Heart right ventricle (tissue), 16 donors: ENCODE measurements at regions not wholly inside any gene's neighbourhood (a gene's known extent, or its start where the extent isn't known, plus 50 kb on each side); places are given as distances from the start of the nearest gene placed in this dataset.

Experiments used
- ATAC-seq, 8 donors: fragments of 200-7000 bp; cut with Tn5 transposase; one replicate each; pipeline ENCODE4 v1.9.1; 2020; ENCODE audit warnings: mild to moderate bottlenecking in 8 of 8, moderate library complexity in 8 of 8, moderate number of reproducible peaks in 1 of 8
- DNase-seq, 2 donors: peaks; one replicate each; pipeline ENCODE4 v3.0.0-alpha.2; 2020
- H3K27ac ChIP-seq, 10 donors: fragments of 200-600 bp; sonication (generic) in 2 of 10; one replicate each; pipeline versions ENCODE4 v1.5.0 to v1.8.0; 2020 to 2022; ENCODE audit warnings: mild to moderate bottlenecking in 3 of 10
- H3K27me3 ChIP-seq, 7 donors: fragments of 200-600 bp; one replicate each; pipeline ENCODE4 v1.8.0; 2021 to 2022; ENCODE audit warnings: mild to moderate bottlenecking in 2 of 7
- H3K36me3 ChIP-seq, 9 donors: fragments of 200-600 bp; sonication (generic) in 1 of 9; one replicate each; pipeline versions ENCODE4 v1.5.0 to v1.8.0; 2020 to 2022; ENCODE audit warnings: mild to moderate bottlenecking in 2 of 9
- H3K4me1 ChIP-seq, 9 donors: fragments of 200-600 bp; sonication (generic) in 1 of 9; one replicate each; pipeline versions ENCODE4 v1.5.0 to v1.8.0; 2020 to 2022; ENCODE audit warnings: mild to moderate bottlenecking in 4 of 9
- H3K4me3 ChIP-seq, 10 donors: fragments of 200-600 bp; sonication (generic) in 2 of 10; one replicate each; pipeline versions ENCODE4 v1.5.0 to v1.8.0; 2020 to 2022; ENCODE audit warnings: mild to moderate bottlenecking in 7 of 10, moderate library complexity in 2 of 10
- H3K9me3 ChIP-seq, 11 donors: fragments of 200-600 bp in 10 of 11; sonication (generic) in 2 of 11; one replicate each; pipeline versions ENCODE4 v1.5.0 to v1.8.0; 2013 to 2022; ENCODE audit warnings: mild to moderate bottlenecking in 2 of 11, control low read depth in 1 of 11, moderate library complexity in 1 of 11
- CTCF ChIP-seq, 9 donors: fragments of 200-600 bp; sonication (generic) in 2 of 9; IDR thresholded peaks; one replicate each; pipeline versions ENCODE4 v1.5.0 to v1.8.0; 2021 to 2022; ENCODE audit warnings: antibody characterized with exemption in 9 of 9, mild to moderate bottlenecking in 5 of 9, moderate library complexity in 1 of 9
- WGBS, 2 donors: extraction: QIAGEN DNeasy Blood & Tissue Kit; methylation state at CpG; one replicate each; pipeline ENCODE4 v1.1.7; 2013; ENCODE audit warnings: inconsistent platforms in 1 of 2; 5-methylcytosine and 5-hydroxymethylcytosine counted together
- intact Hi-C, 10 donors: fragments of 100-400 bp; cut with DNase I; formaldehyde crosslinking; loops; one replicate each; pipeline versions ENCODE4 v1.11.1 to v1.14.2; 2022
- donor health status: Arrhythmogenic right ventricular cardiomyopathy.
- donor health status: ischemic (EF 13 %, LVEDD 7.1; RV severe dilation, severe dysfunction).
- donor health status: healthy with polysubstance abuse.
- donor health status: DM: no; HTN: yes; CAD: no.
- donor health status: DM: no; HTN: no; CAD: no.
- donor health status: ischemic (EF 25% LVEDD 6.9; RV normal size, moderate dysfunction).
- donor health status: ischemic (EF 25% LVEDD 5.7; RV mildly dilated, moderate dysfunction).
- donor health status: healthy.
- donor health status: DM: yes; HTN: yes; CAD: no.
- donor health status: Ischemic cardiomyopathy.
- donor health status: ischemic (EF 35%, LVEDD 5.7; RV mildly dilated, moderate dysfunction).
- donor health status: nonischemic (EF 11% LVEDD 7.7; RV severe dilation, severe dysfunction).
- donor health status: DM: yes; HTN: yes; CAD: no.
- donor health status: PGD.
- donor health status: ischemic (EF 29% LVEDD 5.4; RV normal size, mild dysfunction).
- donor health status: nonischemic (EF 23%, LVEDD 6.1; RV moderate dilation, normal function).

DNA sequence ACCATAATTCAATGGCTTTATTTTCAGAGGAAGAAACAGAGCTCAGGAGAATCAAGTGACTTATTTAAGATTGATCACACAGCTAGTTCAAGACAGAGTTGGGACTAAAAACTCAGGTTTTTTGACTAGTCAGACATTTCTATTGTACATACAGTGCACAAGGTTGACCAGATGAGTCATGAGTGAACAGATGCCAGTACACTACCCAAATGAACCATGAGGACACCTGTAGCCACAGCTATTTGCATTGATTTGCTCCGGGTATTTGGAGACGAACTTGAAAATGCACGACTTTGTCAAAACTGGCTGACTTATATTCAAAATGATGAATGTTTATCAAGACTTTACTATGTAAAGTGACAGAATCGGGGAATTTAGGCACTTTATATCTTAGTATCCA is 161.7 kb upstream of the ST6GALNAC5 start:
- ATAC-seq: no peak

DNA sequence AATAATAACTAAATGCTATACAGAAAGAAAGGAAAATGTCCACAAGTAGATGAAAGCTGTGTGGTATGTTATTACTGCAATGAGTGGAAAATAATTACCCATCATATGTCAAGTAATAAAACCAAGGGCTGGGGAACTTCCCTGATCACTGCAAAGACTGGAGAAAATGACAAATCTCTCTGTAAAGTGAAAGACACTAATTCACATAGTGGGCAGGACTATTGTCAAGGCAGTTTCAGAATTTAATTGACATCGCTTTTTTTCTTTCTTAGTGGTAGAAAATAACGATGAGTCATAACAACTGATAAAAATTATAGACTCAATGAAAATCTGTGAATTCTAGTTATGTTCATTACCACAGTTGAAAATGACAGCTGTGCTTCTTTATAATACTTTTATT is 153.7 kb upstream of the ST6GALNAC5 start:
- Histone ChIP-seq H3K9me3 (no peaks in the 10 kb centered on the region), H3K4me3 (no peak overlapping the region), H3K4me1 (no peaks in the 10 kb centered on the region), H3K36me3 (no peaks in the 10 kb centered on the region), H3K27me3 (no peaks in the 10 kb centered on the region), H3K27ac (no peak overlapping the region)
- DNase-seq: no peak
- TF ChIP-seq CTCF (IDR thresholded peaks at IDR 0.05): no peak
- 82 to 83% methylated on average over 2 of the region's 2 CpGs for WGBS, 2 donors
- intact Hi-C loops: no loop called here
- no peak for ATAC-seq

More for the DNA sequence above, 161.7 kb upstream of the ST6GALNAC5 start:
- no peak overlapping the region for H3K4me3 ChIP-seq
- no peaks in the 10 kb centered on the region for H3K4me1 ChIP-seq
- no peak for DNase-seq
- no peaks in the 10 kb centered on the region for H3K36me3 ChIP-seq
- H3K9me3 ChIP-seq: no peaks in the 10 kb centered on the region
- H3K27me3 ChIP-seq: no peaks in the 10 kb centered on the region
- intact Hi-C loops: no loop called here
- 62 to 63% methylated on average over 4 of the region's 4 CpGs for WGBS, 2 donors
- no peak overlapping the region for H3K27ac ChIP-seq
- TF ChIP-seq CTCF (IDR thresholded peaks at IDR 0.05): no peak

DNA sequence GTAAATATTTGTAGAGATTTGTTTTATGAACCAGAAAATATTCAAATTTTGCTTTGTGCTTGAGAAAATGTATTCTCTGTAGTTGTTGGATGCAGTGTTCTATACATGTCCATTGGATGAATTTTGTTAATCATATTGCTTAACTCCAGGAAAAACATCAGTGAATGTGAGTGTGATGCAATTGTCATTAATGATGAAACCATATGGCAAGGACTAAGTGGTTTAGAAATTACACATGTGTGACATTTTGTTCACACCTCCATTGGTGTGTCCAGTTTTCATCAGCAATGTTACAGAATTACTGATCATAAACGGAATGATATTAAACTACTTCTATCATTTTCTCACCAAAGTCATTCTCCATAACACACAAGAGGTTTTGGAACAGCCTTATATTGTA is 151.8 kb upstream of the ST6GALNAC5 start:
- ATAC-seq: no peak
- H3K36me3 ChIP-seq: no peaks in the 10 kb centered on the region
- no peak for DNase-seq
- no peaks in the 10 kb centered on the region for H3K9me3 ChIP-seq
- intact Hi-C loops: no loop called here
- no peak overlapping the region for H3K4me3 ChIP-seq
- WGBS, 2 donors: 78 to 80% methylated on average over 1 of the region's 1 CpG
- no peak overlapping the region for H3K27ac ChIP-seq
- no peaks in the 10 kb centered on the region for H3K4me1 ChIP-seq
- no peaks in the 10 kb centered on the region for H3K27me3 ChIP-seq
- no peak for TF ChIP-seq CTCF (IDR thresholded peaks at IDR 0.05)

- DNase-seq: no peak
- no peak overlapping the region for H3K4me3 ChIP-seq
- H3K9me3 ChIP-seq: no peaks in the 10 kb centered on the region
- no peaks in the 10 kb centered on the region for H3K4me1 ChIP-seq
- no peaks in the 10 kb centered on the region for H3K36me3 ChIP-seq
- TF ChIP-seq CTCF (IDR thresholded peaks at IDR 0.05): no peak
- ATAC-seq: no peak
- H3K27me3 ChIP-seq: no peaks in the 10 kb centered on the region
- H3K27ac ChIP-seq: no peak overlapping the region
- intact Hi-C loops: no loop called here
Measured at GRCh38 chr1:76723949-76724348, 143.3 kb upstream of the ST6GALNAC5 start.

DNA sequence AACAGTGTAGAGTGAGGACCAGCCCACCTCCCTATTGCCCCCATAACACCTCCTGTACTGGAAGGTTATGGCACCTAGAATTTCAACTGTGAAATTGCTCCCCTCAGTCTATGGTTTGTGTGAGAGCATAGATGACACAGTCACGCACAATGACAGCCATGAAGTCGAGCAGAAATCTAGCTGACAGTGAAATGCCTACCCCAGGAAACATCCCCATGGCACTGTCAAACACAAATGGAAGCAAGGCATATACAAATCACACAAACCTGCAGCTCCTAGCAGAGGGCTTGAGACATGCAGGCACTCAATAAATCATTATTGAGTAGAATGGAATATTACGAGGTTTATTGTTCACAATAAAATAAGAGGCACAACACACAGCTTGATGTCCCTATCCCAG is 142.5 kb upstream of the ST6GALNAC5 start:
- no peak overlapping the region for H3K4me3 ChIP-seq
- no peaks in the 10 kb centered on the region for H3K4me1 ChIP-seq
- 92% methylated on average over 3 of the region's 3 CpGs for WGBS, 2 donors
- H3K36me3 ChIP-seq: no peaks in the 10 kb centered on the region
- no peak for TF ChIP-seq CTCF (IDR thresholded peaks at IDR 0.05)
- intact Hi-C loops: no loop called here
- DNase-seq (no peak), ATAC-seq (no peak)
- H3K27ac ChIP-seq: no peak overlapping the region
- no peaks in the 10 kb centered on the region for H3K27me3 ChIP-seq
- no peaks in the 10 kb centered on the region for H3K9me3 ChIP-seq
